ENCODE measurements at regions not wholly inside any gene's neighbourhood (a gene's known extent, or its start where the extent isn't known, plus 50 kb on each side); places are given as distances from the start of the nearest gene placed in this dataset.

DNA sequence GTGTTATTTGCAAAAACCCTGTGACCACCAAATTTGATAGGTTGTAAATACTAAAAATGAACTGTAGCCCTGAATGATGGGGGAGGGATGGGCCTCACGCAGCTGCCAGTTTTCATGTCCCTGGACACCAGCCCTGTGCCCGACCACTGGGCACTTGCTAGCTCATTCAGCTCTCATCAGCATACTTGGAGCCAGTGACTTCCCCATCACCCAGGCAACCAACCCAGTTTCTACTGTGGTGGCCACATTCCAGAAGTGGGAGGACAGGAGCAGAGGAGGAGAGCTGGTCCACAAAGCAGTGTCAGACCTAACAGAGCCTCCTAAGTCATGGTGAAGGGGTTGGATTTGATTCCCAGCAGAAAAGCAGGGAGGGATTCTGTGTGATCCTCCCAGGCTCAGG lies 128.2 kb downstream of the CPEB2 start:
- no peak for DNase-seq (ENCODE audit: low read depth, low spot score)
- in situ Hi-C loops (cut with HindIII; ENCODE audit: low pct_unique_long_range_greater_than_20kb, low sequenced_read_pairs): no loop called here

DNA sequence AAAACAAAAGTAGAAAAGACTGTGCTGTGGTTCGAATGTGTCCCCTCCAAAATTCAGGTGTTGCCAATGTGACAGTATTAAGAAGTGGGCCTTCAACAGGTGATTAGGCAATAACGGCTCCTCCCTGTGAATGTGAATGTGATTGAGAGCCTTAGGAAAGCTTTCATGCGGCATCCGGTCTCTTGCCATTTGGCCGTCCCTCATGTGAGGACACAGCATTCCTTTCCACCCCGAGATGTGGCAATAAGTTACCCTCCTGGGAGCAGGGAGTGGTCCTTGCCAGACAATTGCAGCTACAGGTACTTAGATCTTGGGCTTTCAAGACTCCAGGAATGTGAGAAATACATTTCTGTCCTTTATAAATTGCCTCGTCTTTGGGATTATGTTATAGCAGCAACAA lies 129.3 kb downstream of the CPEB2 start:
- peak; percentile 24 for DNase-seq (ENCODE audit: low read depth, low spot score)
- in situ Hi-C loops (cut with HindIII; ENCODE audit: low pct_unique_long_range_greater_than_20kb, low sequenced_read_pairs): no loop called here

DNA sequence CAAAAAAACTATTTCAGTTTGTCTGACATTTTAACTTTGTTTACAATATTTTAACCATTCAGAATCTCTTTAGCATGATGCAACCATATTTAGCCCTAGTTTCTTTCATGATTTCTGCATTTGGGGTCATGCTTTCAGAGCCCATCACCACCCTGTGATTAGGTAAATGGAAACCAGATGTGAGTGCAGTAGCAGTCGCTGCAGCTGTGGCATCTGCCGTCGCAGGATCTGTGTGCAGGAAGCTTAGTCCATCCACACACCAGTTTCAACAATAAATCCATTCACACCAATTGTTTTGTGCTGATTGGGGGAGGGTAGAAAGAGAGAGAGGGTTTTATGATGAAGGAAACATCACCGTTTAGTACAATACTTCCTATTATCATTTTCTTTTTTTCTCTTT lies 130.5 kb downstream of the CPEB2 start:
- in situ Hi-C loops (cut with HindIII; ENCODE audit: low pct_unique_long_range_greater_than_20kb, low sequenced_read_pairs): no loop called here
- DNase-seq (ENCODE audit: low read depth, low spot score): peak; percentile 80

DNA sequence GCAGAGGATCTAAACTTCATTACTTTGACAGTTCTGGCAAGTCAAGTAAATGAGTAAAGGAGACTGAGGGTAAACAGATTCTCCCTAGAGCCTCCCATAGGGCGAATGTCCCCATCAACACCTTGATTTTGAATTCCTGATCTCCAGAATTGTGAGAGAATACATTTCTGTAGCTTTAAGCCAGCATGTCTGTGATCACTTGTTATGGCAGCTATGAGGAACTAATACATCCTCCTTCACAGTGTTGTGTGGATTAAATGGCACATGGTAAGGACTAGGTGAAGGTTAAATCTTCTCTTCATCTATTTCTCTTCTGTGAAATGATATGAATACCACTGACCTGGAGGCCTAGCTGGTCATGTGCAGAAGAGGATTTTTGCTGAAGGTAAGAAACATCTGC lies 137.3 kb downstream of the CPEB2 start:
- in situ Hi-C loops (cut with HindIII; ENCODE audit: low pct_unique_long_range_greater_than_20kb, low sequenced_read_pairs): no loop called here
- no peak for DNase-seq (ENCODE audit: low read depth, low spot score)

DNA sequence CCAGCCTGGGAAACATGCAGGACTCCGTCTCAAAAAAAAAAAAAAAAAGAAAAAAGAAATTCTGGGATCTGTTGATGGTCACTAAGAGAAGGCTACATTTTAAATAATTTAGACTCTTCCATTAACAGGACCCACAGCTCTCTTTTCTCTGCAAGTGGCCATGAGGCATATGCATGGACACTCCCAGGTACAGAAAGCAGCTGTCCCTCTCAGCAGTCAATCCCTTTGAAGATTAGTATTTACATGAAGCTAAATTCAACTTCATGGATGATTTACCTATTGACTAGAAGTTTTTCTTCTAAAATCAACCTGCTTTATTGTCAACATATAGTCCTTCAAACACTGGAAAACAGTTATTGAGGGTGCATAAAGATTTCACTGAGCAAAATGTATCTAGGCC lies 139.9 kb downstream of the CPEB2 start:
- in situ Hi-C loops (cut with HindIII; ENCODE audit: low pct_unique_long_range_greater_than_20kb, low sequenced_read_pairs): no loop called here
- DNase-seq (ENCODE audit: low read depth, low spot score): no peak

DNA sequence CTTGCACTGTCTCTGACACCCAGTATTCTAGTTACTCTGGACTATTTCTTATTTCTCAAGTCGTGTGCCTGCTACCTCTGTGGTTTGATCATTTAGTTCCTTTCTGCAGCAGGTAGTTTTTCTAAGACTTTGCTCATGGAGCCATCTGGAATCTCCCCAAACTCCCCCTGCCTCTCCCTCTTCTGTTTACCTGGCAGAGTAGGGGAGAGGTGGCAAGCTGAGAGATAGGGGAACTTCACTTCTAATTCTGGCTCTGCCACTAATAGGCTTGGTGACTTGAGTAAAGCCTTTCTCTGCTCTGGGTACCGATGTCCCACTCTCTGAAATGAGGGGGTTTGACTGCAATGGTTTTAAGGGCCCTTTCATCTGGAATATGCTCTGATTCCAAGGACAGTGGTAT lies 141.3 kb downstream of the CPEB2 start:
- in situ Hi-C loops (cut with HindIII; ENCODE audit: low pct_unique_long_range_greater_than_20kb, low sequenced_read_pairs): no loop called here
- no peak for DNase-seq (ENCODE audit: low read depth, low spot score)

DNA sequence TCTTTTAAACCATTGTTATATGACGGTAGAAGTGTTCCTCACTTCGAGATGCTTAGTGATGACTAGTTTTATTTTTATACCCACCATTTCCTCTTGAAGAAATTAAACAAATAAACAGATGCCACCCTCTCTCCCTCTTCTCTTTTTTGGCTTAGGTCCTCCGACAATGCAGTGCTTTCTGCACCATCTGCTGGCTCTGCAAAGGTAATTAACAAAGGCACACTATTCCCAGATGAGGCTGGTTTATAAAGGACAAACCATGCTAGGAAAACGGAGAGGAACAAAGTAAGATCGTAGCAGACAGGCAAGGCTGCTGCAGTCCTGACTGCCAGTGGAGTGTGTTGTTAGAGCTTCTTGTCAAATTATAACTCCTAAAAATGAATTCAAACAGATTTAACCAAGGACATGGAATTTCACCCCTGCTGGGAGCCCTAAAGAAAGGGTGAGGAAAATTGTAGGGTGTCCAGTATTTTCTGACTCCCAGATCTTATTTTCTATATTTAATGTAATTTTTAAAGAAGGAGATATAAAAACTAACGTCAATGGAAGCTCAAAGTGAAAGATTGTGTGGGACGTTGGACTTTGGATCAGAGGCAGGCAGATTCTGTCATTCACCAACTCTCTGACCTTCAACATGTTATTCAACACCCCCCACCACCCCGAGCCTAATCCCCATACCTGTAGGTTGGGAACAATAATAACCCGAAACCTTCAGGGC lies 142.1 kb downstream of the CPEB2 start:
- in situ Hi-C loops (cut with HindIII; ENCODE audit: low pct_unique_long_range_greater_than_20kb, low sequenced_read_pairs): no loop called here
- peak; percentile 62 for DNase-seq (ENCODE audit: low read depth, low spot score)

DNA sequence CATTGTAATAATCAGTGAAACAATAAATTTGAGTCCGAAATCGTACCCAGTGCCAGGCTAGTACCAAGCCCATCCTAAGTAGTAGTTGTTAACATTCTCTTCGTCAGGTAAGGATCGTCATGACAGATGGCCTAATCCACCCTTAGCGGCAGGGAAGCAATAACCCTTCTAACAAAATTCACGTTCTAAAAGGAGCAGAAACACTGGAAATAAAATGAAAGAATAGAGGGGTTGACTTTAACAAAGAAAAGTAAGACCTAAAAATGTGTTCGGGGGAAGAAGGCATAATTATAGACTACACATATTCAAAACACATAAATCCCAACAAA lies 142.7 kb downstream of the CPEB2 start:
- in situ Hi-C loops (cut with HindIII; ENCODE audit: low pct_unique_long_range_greater_than_20kb, low sequenced_read_pairs): no loop called here
- DNase-seq (ENCODE audit: low read depth, low spot score): no peak

DNA sequence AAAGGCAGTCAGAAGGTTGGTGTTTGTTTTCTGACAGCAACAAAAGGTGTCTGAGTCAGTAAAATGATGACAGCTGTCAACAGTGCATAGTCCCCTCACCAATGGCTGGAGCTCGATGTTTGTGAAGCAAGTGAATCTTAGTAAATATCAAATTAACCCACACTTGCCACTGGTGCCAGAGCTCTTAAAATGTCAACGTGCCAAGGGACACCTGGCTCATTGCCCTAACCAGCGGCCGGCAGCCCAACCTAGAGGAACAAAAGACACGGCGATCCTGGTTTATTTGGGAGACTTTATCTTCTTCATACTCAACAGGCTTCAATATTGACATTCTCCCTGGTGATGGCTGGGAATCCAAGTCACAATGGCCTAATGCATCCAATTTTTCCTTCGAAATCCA lies 143.4 kb downstream of the CPEB2 start:
- DNase-seq (ENCODE audit: low read depth, low spot score): no peak
- in situ Hi-C loops (cut with HindIII; ENCODE audit: low pct_unique_long_range_greater_than_20kb, low sequenced_read_pairs): no loop called here

DNA sequence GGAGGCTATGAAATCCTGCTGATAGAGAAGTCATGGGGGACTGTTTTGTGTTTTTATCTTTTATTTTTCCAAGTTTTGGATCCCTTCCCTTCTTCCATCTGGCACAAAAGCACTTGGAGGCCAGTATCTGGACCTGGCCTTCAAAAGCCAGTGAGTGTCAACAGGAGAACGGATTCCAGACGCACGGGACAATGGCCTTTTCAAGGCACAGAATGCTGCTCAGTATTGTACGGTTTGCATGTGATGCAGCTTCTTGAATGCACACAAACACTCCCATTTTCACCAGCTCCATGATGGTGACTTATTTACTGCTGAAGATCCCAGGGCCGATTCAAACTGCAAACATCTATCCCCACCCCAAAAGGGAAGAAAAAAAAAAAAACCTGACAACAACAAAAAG lies 145.4 kb downstream of the CPEB2 start:
- peak; percentile 84 for DNase-seq (ENCODE audit: low read depth, low spot score)
- in situ Hi-C loops (cut with HindIII; ENCODE audit: low pct_unique_long_range_greater_than_20kb, low sequenced_read_pairs): no loop called here

DNA sequence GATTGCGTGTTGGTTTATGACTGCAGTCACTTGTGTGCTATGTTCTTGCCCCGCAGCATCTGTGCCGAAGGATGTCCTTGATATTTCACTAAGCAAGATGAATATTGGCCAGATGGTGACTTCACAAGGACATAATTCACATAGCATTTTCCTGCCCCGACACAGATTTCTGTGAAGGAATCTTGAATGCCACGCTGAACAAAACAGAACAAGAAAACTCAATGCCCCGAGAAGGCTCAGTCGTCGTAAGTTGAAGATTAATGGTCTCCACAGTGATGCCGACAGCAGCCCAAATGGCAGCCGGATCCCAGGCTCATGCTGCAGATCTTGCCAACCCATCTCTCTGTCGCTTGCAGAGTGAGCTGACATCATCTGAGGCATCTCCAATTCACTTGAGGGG lies 145.9 kb downstream of the CPEB2 start:
- in situ Hi-C loops (cut with HindIII; ENCODE audit: low pct_unique_long_range_greater_than_20kb, low sequenced_read_pairs): no loop called here
- DNase-seq (ENCODE audit: low read depth, low spot score): no peak

DNA sequence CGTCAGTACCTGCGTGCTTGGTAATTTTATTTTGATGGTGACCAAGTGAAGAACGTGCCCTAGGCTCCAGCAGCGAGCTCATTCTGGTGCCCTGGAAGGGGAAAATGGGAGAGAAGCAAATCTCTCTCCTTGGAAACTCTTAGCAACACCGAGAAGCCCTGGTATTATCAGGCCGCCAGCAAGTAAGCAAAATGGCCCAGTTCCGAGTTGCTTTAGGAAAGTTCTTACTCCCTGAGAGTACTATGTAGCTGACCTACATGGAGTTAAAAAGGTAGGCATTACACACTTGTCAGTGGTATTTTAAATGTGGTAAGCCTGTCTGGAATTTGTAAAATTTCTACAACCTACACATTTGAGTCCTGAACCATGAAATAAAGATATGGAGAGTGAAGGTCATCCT lies 146.4 kb downstream of the CPEB2 start:
- in situ Hi-C loops (cut with HindIII; ENCODE audit: low pct_unique_long_range_greater_than_20kb, low sequenced_read_pairs): no loop called here
- DNase-seq (ENCODE audit: low read depth, low spot score): no peak

DNA sequence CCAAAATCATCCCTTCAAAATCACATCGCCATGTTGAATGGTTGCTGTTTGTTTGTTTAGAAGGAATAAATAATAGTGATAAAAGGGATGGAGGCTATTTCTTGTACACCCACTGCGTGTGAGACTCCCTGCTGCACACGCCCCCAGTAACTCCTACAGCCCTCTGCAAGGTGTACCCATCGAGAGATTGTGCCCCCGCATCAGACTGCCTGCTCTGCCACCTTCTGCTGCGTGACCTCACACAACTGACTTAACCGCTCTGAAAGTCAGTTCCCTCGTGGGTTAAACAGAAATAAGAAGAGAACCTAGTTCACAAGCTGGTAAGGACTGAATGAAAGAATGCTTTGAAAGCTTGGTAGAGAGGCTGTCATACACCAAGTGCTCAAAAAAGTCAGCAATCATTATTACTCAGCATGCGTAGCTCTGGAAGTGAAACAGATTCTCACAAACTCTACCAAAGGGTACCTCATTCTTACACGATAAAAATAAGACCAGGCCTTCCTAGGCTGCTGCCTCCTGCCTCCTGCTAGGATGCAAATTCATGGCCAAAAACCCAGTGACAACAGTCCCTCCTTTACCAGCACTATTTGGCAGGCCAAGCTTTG lies 147.1 kb downstream of the CPEB2 start:
- in situ Hi-C loops (cut with HindIII; ENCODE audit: low pct_unique_long_range_greater_than_20kb, low sequenced_read_pairs): no loop called here
- peak; percentile 14 for DNase-seq (ENCODE audit: low read depth, low spot score)

DNA sequence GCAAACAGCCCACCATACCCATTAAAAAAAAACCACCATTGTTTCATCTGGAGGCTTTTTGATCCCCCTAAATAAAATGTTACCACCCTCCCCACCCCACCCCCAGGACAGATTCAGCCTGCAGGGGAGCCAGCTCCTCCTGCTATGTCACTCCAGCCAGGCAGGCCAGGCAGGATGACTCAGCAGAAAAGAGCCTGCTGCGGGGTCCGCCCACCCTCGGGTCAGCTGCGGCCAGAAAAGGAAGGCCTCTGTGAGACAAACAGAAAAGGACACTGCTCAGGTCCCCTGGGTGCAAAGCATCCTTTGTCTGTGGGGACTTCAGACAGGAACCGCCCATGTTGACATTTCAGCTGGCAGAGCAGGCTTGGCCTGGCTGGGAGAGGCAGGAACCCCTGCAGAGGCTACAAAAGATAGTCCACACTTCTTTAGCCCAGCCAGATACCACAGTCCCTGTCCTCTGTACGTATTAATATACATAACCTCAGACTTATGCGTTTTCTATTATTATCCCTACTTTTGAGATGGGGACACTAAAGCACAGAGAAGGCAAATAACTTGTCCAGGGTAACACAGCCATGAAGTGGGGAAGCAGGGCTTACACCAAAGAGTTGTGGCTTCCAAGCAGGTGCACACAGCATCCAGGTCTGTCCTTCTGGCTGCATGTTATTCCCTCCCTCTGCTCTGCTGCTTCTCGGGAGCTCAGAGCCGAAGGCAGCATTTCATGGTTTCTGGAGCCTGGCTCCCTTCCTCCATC lies 147.7 kb downstream of the CPEB2 start:
- in situ Hi-C loops (cut with HindIII; ENCODE audit: low pct_unique_long_range_greater_than_20kb, low sequenced_read_pairs): no loop called here

DNA sequence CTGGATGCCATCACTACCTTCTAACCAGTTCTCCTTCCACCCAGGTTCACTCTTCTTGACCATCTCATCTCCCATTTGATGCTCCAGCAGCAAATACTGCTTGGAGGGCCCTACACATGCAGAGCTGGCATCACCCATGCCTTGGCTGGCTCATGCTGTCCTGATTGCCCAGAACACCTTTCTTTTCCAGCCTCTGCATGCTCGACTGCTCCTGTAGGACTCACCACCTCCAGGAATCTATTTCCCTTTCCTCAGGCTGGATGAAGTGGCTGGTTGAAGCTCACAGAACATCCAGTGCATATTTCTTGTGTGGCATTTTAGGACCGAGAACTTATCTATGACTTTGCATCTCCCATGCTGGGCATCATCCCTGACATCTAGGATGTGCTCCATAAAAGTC lies 148.3 kb downstream of the CPEB2 start:
- in situ Hi-C loops (cut with HindIII; ENCODE audit: low pct_unique_long_range_greater_than_20kb, low sequenced_read_pairs): no loop called here
- DNase-seq (ENCODE audit: low read depth, low spot score): no peak

More for the DNA sequence above, 147.7 kb downstream of the CPEB2 start:
- peak; percentile 63 for DNase-seq (ENCODE audit: low read depth, low spot score)

DNA sequence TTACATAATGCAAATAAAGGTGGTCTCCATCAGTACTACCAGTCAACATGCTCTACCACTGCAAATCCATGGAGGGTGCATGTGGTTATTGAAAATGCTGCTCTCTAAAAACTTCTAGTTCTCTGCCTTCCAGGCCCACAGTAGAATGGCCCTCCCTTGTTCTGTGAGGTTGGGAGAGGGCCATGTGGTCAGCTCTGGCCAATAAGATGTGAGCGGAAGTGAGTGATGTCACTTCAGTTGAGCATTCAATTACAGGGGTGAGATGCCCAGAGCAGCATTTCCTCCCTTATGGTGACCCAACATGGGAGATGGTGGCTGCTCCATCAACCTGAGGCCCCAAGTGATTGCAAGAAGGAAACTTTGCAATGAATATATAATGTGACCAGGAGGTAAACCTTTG lies 148.8 kb downstream of the CPEB2 start:
- DNase-seq (ENCODE audit: low read depth, low spot score): peak; percentile 26
- in situ Hi-C loops (cut with HindIII; ENCODE audit: low pct_unique_long_range_greater_than_20kb, low sequenced_read_pairs): no loop called here

DNA sequence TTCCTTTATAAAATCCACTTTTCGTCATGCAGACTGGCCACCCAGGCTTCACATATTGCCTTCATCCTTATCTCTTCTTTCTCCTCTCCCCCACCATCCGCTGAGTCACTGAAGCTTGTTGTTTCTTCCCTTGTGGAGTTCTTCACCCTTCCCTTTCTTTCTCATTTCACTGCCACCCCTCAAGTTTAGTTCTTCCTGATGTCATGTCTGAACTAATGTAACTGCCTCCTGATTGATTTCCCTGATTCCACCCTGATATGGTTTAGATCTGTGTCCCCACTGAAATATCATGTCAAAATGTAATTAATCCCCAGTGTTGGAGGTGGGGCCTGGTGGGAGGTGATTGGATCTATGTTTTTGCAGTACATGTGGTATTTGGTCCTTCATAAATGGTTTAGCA lies 151.4 kb downstream of the CPEB2 start:
- in situ Hi-C loops (cut with HindIII; ENCODE audit: low pct_unique_long_range_greater_than_20kb, low sequenced_read_pairs): no loop called here
- no peak for DNase-seq (ENCODE audit: low read depth, low spot score)

DNA sequence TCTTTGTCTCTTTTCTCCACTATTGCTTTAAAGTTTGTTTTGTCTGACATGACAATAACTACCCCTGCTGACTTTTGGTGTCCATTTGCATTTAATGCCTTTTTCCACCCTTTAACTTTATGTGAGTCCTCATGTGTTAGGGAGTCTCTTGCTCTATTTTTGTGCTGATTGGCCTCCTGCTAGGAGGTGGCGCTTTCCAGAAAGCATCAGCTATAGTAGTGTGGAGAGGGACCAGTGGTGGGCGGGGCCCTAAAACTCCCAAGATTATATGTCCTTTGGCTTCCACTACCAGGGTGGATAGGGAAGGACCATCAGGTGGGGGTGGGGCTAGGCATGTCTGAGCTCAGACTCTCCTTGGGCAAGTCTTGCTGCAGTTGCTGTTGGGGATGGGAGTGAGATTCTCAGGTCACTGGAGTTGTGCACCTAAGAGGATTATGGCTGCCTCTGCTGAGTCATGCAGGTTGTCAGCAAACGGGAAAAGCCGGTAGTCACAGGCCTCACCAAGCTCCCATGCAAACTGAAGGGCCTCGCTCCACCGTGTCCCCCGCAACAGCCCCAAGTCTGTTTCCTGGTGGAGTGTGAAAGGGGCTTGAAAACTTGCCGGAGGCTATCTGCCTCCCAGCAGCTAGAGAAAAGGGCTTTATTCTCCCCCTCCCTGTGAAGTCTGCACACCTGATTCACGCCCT lies 156.3 kb downstream of the CPEB2 start:
- in situ Hi-C loops (cut with HindIII; ENCODE audit: low pct_unique_long_range_greater_than_20kb, low sequenced_read_pairs): no loop called here
- DNase-seq (ENCODE audit: low read depth, low spot score): no peak
